HG02763 (cell line): ENCODE measurements at regions not wholly inside any gene's neighbourhood (a gene's known extent, or its start where the extent isn't known, plus 50 kb on each side); places are given as distances from the start of the nearest gene placed in this dataset.

ENCODE experiments used
- ATAC-seq: cut with Tn5 transposase; IDR thresholded peaks from one replicate; pipeline ENCODE4 v1.9.1; 2021; ENCODE audit warnings: mild to moderate bottlenecking, moderate library complexity; ENCODE audit not compliant: unreplicated experiment

- no peak for ATAC-seq
Measured at GRCh38 chr20:42020316-42020715, 402.1 kb upstream of the CHD6 start.

GRCh38 chr20:42018979-42019378, 400.8 kb upstream of the CHD6 start:
- no peak for ATAC-seq

- ATAC-seq = no peak
Measured at GRCh38 chr20:42010090-42010489, 391.9 kb upstream of the CHD6 start.

GRCh38 chr20:42007251-42007650, 389.1 kb upstream of the CHD6 start:
- ATAC-seq = no peak

- no peak for ATAC-seq
Measured at GRCh38 chr20:42005211-42005610, 387.0 kb upstream of the CHD6 start.

GRCh38 chr20:42003380-42003779, 385.2 kb upstream of the CHD6 start:
- no peak for ATAC-seq

- no peak for ATAC-seq
Measured at GRCh38 chr20:41998539-41999341, 380.6 kb upstream of the CHD6 start.

GRCh38 chr20:41996951-41997350, 378.8 kb upstream of the CHD6 start:
- no peak for ATAC-seq

- no peak for ATAC-seq
Measured at GRCh38 chr20:41992481-41992880, 374.3 kb upstream of the CHD6 start.

- no peak for ATAC-seq
Measured at GRCh38 chr20:41991412-41991811, 373.2 kb upstream of the CHD6 start.

GRCh38 chr20:41989935-41990635, 371.9 kb upstream of the CHD6 start:
- no peak for ATAC-seq

- ATAC-seq = no peak
Measured at GRCh38 chr20:41989039-41989679, 371.0 kb upstream of the CHD6 start.

- ATAC-seq = no peak
Measured at GRCh38 chr20:41984031-41984430, 365.9 kb upstream of the CHD6 start.

GRCh38 chr20:41983159-41983558, 365.0 kb upstream of the CHD6 start:
- ATAC-seq = no peak

GRCh38 chr20:41981746-41982145, 363.6 kb upstream of the CHD6 start:
- ATAC-seq = no peak

- ATAC-seq = no peak
Measured at GRCh38 chr20:41978875-41979274, 360.7 kb upstream of the CHD6 start.

- no peak for ATAC-seq
Measured at GRCh38 chr20:41978246-41978790, 360.1 kb upstream of the CHD6 start.

- no peak for ATAC-seq
Measured at GRCh38 chr20:41969656-41970055, 351.5 kb upstream of the CHD6 start.

GRCh38 chr20:41960166-41960565, 342.0 kb upstream of the CHD6 start:
- ATAC-seq = no peak

- no peak for ATAC-seq
Measured at GRCh38 chr20:41958391-41958790, 340.2 kb upstream of the CHD6 start.

- no peak for ATAC-seq
Measured at GRCh38 chr20:41956338-41957074, 338.3 kb upstream of the CHD6 start.
